ENCODE measurements at regions not wholly inside any gene's neighbourhood (a gene's known extent, or its start where the extent isn't known, plus 50 kb on each side); places are given as distances from the start of the nearest gene placed in this dataset.

DNA sequence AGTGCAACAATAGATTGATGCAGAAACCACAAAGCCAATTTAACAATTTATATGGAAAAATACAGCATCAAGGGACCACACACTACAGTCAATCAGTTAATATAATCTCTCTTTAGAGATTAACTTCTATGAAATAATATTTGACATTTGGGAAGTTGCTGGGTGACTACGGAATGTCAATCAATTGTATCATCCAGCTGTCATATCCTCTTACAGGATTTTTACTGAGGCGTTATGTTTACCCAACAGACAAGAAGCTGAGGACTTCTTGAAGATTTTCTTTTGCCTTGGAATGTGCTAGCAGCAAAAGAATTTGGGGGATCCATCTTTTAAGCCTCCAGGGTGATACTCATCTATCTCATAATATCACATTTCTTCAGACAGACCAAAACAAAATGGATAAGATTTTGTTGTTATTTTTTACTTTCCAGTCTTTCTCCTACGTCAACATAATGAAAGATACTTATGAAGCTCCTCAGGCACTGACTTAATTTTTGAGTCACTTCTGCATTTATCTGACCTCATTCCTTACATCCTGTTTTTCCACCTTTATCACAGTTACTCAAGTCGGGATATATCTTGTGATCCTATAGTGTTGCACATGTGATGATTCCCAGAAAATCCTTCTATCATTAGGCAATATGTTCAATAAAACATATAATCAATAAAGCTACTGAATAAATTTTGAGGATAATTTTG is 227.2 kb upstream of the SPHKAP start:
- TF ChIP-seq EZH2 (IDR thresholded peaks at IDR 0.05; ENCODE audit: low read length, unreplicated experiment) (no peak), EZH2phosphoT487 (IDR thresholded peaks at IDR 0.05; ENCODE audit: borderline replicate concordance, low read length) (no peak)
- TF ChIP-seq, protein P1, sequence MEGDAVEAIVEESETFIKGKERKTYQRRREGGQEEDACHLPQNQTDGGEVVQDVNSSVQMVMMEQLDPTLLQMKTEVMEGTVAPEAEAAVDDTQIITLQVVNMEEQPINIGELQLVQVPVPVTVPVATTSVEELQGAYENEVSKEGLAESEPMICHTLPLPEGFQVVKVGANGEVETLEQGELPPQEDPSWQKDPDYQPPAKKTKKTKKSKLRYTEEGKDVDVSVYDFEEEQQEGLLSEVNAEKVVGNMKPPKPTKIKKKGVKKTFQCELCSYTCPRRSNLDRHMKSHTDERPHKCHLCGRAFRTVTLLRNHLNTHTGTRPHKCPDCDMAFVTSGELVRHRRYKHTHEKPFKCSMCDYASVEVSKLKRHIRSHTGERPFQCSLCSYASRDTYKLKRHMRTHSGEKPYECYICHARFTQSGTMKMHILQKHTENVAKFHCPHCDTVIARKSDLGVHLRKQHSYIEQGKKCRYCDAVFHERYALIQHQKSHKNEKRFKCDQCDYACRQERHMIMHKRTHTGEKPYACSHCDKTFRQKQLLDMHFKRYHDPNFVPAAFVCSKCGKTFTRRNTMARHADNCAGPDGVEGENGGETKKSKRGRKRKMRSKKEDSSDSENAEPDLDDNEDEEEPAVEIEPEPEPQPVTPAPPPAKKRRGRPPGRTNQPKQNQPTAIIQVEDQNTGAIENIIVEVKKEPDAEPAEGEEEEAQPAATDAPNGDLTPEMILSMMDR (conservative IDR thresholded peaks at IDR 0.05; ENCODE audit: low read depth, low read length) = no peak
